Epithelial cell of esophagus (primary cell): ENCODE measurements at regions not wholly inside any gene's neighbourhood (a gene's known extent, or its start where the extent isn't known, plus 50 kb on each side); places are given as distances from the start of the nearest gene placed in this dataset.

Experiments
- DNase-seq: peaks from one replicate; pipeline ENCODE4 v3.0.0; 2010; ENCODE audit warnings: low read depth
- H3K4me3 ChIP-seq: 2 replicates; pipeline ENCODE4 v1.5.1; 2011; ENCODE audit warnings: mild to moderate bottlenecking, low read length, control low read depth
- CTCF ChIP-seq: IDR thresholded peaks from 2 replicates; pipeline ENCODE4 v1.5.1; 2011; ENCODE audit warnings: low read depth, mild to moderate bottlenecking, low read length, control low read depth, inconsistent platforms; ENCODE audit not compliant: insufficient read depth; ENCODE audit errors: missing control alignments

- H3K4me3 ChIP-seq: no peak overlapping the region
- no peak for DNase-seq
- TF ChIP-seq CTCF: no peak
These were observed 1405.3 kb upstream of the NUDT12 start for GRCh38 chr5:104967806-104968410.

DNA sequence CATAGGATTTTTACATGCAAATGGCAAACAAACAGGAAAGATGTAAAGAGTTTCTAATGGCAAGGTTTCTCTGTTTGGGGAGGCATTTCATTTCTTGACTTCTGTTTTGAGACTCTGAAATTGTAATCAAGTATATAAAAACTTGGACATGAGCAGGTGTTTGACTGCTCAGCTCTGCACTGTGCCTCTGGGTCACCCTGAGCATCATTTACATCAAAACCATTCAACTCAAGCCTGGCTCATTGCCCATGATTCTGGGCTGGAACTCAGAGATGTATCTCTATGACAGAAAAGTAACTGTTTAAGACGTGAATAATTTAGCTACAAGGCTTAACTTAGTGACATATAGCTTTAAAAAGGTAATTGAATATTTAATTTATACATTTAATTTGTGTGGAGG lies 1402.4 kb upstream of the NUDT12 start:
- TF ChIP-seq CTCF: no peak
- DNase-seq: no peak
- H3K4me3 ChIP-seq: no peak overlapping the region

DNA sequence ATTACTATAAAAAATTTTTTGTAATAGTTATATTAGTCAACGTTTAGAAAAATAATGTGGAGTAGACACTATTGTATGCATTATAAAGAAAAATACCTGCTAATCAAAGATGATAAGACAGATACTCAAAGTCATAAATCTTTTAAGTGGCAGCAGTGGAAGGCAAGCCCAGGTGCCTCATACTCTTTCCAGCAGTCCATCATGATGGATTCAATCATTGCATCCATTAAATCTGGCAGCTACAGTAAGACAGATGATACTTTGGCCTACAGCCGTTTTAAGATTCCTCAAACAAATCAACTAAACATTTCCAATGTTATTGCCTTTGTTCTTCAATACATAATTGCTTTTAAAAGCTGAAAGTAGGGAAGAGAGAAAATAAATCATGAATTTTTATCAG lies 1392.9 kb upstream of the NUDT12 start:
- no peak for TF ChIP-seq CTCF
- H3K4me3 ChIP-seq: no peak overlapping the region
- no peak for DNase-seq

DNA sequence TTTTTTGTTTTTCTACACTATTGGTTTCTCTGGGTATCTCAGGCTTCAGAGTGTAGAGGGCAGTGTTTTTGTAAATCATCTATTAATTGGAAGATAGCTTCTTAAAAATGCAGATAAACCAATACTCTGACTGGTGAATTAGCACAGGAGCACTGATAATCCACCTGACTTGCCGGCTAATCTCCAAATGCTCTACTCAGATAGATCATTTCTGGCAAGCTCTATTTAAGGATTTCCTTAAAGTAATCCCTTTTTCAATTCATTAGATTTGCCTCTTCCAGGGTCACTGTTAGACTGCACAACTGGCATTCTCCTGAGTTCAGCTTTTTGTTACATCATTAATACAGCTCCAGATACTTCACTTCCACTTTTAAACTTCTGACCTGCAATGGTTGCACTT lies 1390.3 kb upstream of the NUDT12 start:
- DNase-seq: no peak
- no peak for TF ChIP-seq CTCF
- no peak overlapping the region for H3K4me3 ChIP-seq

- TF ChIP-seq CTCF: no peak
- no peak for DNase-seq
- no peak overlapping the region for H3K4me3 ChIP-seq
These were observed 1389.2 kb upstream of the NUDT12 start for GRCh38 chr5:104951829-104952228.

DNA sequence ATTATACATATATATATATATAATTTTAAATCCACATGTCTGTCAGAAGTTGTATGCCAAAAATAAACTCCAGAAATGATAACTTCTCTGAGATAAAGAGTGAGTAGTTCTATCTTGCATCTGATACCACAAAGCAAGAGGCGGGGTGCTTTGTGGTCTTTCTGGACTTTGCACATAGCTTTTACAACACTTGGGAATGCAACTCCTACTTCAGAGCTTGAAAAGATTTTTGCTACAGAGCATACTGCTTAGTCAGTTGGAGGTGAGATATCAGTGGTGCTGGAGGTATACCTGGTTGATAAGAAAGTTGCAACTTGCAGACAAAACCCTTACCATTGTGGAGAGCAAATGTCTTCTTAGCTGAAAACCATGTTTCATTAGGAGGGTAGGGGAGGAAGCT lies 1384.5 kb upstream of the NUDT12 start:
- H3K4me3 ChIP-seq: no peak overlapping the region
- no peak for DNase-seq
- TF ChIP-seq CTCF: no peak

DNA sequence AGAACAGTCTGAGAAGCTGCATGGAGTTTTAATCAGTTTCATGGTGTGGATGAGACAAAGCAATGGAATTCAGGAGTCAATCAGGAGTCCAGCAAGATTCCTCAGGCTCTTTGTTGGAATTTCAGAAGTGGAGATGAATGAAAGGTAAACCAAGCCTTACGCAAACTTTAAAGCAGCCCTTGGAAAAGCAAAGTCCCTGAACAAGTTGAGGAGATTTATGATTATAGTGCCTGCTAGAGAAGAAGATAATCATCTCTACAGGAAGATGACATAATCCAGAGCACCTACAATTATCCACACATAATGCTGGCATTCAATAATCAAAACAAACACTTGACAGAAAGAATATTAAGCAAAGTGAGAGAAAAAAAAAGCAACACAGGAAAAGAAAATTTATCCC lies 1380.1 kb upstream of the NUDT12 start:
- H3K4me3 ChIP-seq: no peak overlapping the region
- DNase-seq: no peak
- no peak for TF ChIP-seq CTCF
